CD14-positive monocyte (primary cell): ENCODE measurements at regions not wholly inside any gene's neighbourhood (a gene's known extent, or its start where the extent isn't known, plus 50 kb on each side); places are given as distances from the start of the nearest gene placed in this dataset.

Experiments
- DNase-seq, 3 donors: peaks; one replicate each; pipeline ENCODE4 v3.0.0-alpha.2; 2011 to 2022
- H2AFZ ChIP-seq: 2 replicates; pipeline ENCODE4 v1.6.0; 2012; ENCODE audit warnings: mild to moderate bottlenecking, low read depth, low read length, inconsistent platforms; ENCODE audit not compliant: insufficient read depth, poor library complexity, severe bottlenecking
- H3K27ac ChIP-seq, 2 donors: 1 replicate in 1 of 2; 2 replicates in 1 of 2; pipeline ENCODE4 v1.5.1; 2012 to 2013; ENCODE audit warnings: low read length in 2 of 2, control low read depth in 1 of 2, inconsistent platforms in 1 of 2, low read depth in 1 of 2, mild to moderate bottlenecking in 1 of 2
- H3K27me3 ChIP-seq, 2 donors: one replicate each; pipeline versions ENCODE4 v1.6.0 to v1.6.1; 2011 to 2013; ENCODE audit warnings: low read length in 2 of 2; ENCODE audit not compliant: control insufficient read depth in 2 of 2, insufficient read depth in 2 of 2
- H3K36me3 ChIP-seq, 2 donors: replicated peaks in 1 of 2; 1 replicate in 1 of 2; 2 replicates in 1 of 2; pipeline versions ENCODE4 v1.5.1 to v1.6.1; 2012 to 2013; ENCODE audit warnings: low read length in 2 of 2, control low read depth in 1 of 2, inconsistent platforms in 1 of 2, mild to moderate bottlenecking in 1 of 2; ENCODE audit not compliant: insufficient read depth in 2 of 2, control insufficient read depth in 1 of 2
- H3K4me1 ChIP-seq, 2 donors: 1 replicate in 1 of 2; 2 replicates in 1 of 2; pipeline versions ENCODE4 v1.5.1 to v1.6.1; 2012 to 2013; ENCODE audit warnings: low read length in 2 of 2, control low read depth in 1 of 2, inconsistent platforms in 1 of 2, mild to moderate bottlenecking in 1 of 2, moderate library complexity in 1 of 2; ENCODE audit not compliant: insufficient read depth in 2 of 2, control insufficient read depth in 1 of 2
- H3K4me2 ChIP-seq: replicated peaks from 2 replicates; pipeline ENCODE3; 2012; ENCODE audit warnings: low read length, moderate library complexity, mild to moderate bottlenecking; ENCODE audit not compliant: poor library complexity, severe bottlenecking; ENCODE audit errors: extremely low read depth
- H3K4me3 ChIP-seq, 3 experiments: fragments of 200-600 bp in 1 of 3; sonication (generic) in 1 of 3; replicated peaks in 1 of 3; 1 replicate in 2 of 3; 2 replicates in 1 of 3; pipeline ENCODE4 v1.5.1; 2011 to 2013; ENCODE audit warnings: low read length in 3 of 3, mild to moderate bottlenecking in 3 of 3, control low read depth in 2 of 3, low read depth in 2 of 3, inconsistent platforms in 1 of 3, moderate library complexity in 1 of 3
- H3K79me2 ChIP-seq: 2 replicates; pipeline ENCODE4 v1.6.0; 2012; ENCODE audit warnings: mild to moderate bottlenecking, control low read depth, inconsistent platforms, low read length, moderate library complexity; ENCODE audit not compliant: insufficient read depth
- H3K9ac ChIP-seq: 2 replicates; pipeline ENCODE4 v1.6.0; 2017; ENCODE audit warnings: low read length, mild to moderate bottlenecking; ENCODE audit not compliant: insufficient read depth, poor library complexity, severe bottlenecking
- H3K9me3 ChIP-seq, 2 donors: replicated peaks in 1 of 2; 1 replicate in 1 of 2; 2 replicates in 1 of 2; pipeline versions ENCODE4 v1.5.1 to v1.6.1; 2012 to 2013; ENCODE audit warnings: low read length in 2 of 2, control low read depth in 1 of 2; ENCODE audit not compliant: control insufficient read depth in 1 of 2, insufficient read depth in 1 of 2
- H4K20me1 ChIP-seq: 2 replicates; pipeline ENCODE4 v1.6.0; 2012; ENCODE audit warnings: mild to moderate bottlenecking, low read length, control low read depth, moderate library complexity; ENCODE audit not compliant: insufficient read depth
- H3K27ac Mint-ChIP-seq, 7 donors: one replicate each; pipeline ENCODE4 v1.8.0; 2020; ENCODE audit warnings: mild to moderate bottlenecking in 7 of 7, mixed read lengths in 7 of 7, moderate library complexity in 6 of 7, inconsistent platforms in 2 of 7
- H3K27me3 Mint-ChIP-seq, 3 donors: one replicate each; pipeline ENCODE4 v1.8.0; 2021 to 2022; ENCODE audit warnings: low read depth in 3 of 3, mild to moderate bottlenecking in 3 of 3, mixed read lengths in 3 of 3, moderate library complexity in 3 of 3, inconsistent platforms in 1 of 3
- H3K36me3 Mint-ChIP-seq, 2 donors: one replicate each; pipeline ENCODE4 v1.8.0; 2020; ENCODE audit warnings: mixed read lengths in 2 of 2, inconsistent platforms in 1 of 2, mild to moderate bottlenecking in 1 of 2
- H3K4me1 Mint-ChIP-seq: one replicate; pipeline ENCODE4 v1.8.0; 2020; ENCODE audit warnings: mild to moderate bottlenecking, mixed read lengths
- H3K4me3 Mint-ChIP-seq, 2 donors: one replicate each; pipeline ENCODE4 v1.8.0; 2020; ENCODE audit warnings: mild to moderate bottlenecking in 2 of 2, mixed read lengths in 2 of 2, moderate library complexity in 1 of 2
- H3K9me3 Mint-ChIP-seq, 7 donors: one replicate each; pipeline ENCODE4 v1.8.0; 2020 to 2022; ENCODE audit warnings: mixed read lengths in 7 of 7, mild to moderate bottlenecking in 6 of 7, moderate library complexity in 6 of 7, inconsistent platforms in 2 of 7
- WGBS: methylation state at CpG from one replicate; pipeline ENCODE4 v1.1.5; 2013; ENCODE audit warnings: missing lambda C conversion rate; ENCODE audit not compliant: insufficient coverage; 5-methylcytosine and 5-hydroxymethylcytosine counted together
- intact Hi-C, 2 donors: fragments of 100-400 bp; cut with micrococcal nuclease; formaldehyde crosslinking; loops; one replicate each; pipeline versions ENCODE4 v1.15.0 to v1.15.1; 2023
- TF ChIP-seq, protein P1 (sequence below): fragments of 200-600 bp; IDR thresholded peaks from one replicate; pipeline ENCODE4 v1.8.0; 2022; ENCODE audit warnings: antibody characterized with exemption, mild to moderate bottlenecking

DNA sequence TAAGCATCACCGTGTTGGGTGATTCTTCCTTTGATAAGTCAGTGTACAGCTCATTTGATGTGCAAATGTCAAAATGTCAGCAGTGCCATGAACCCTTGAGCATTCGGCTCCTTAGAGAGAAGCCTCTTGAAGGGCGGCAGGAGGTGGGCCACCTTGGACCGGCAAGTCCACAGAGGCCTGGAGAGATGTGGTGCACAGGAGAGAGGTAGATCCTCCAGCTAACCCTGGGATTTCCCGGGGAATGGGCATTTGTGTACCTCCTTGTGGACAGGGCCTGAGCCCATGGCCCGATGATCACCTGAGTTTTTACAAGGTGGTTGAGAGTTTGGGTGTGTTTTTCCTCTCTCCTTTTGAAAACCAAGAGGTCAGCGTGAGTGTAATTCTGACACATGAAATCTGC, 133.2 kb upstream of the RCN1 start:
- Mint-ChIP-seq H3K27ac (no peak overlapping the region), H3K4me1 (peaks cover 5% of the 10 kb centered on the region), H3K9me3 (no peaks in the 10 kb centered on the region), H3K4me3 (no peak overlapping the region), H3K27me3 (peaks cover 2 to 6% (median 5%) of the 10 kb centered on the region in 3 donors), H3K36me3 (no peaks in the 10 kb centered on the region)
- no peak overlapping the region for H3K4me2 ChIP-seq
- no peaks in the 10 kb centered on the region for H3K4me1 ChIP-seq
- no peaks in the 10 kb centered on the region for H3K36me3 ChIP-seq
- intact Hi-C loops, result no loop called here
- no peak overlapping the region for H3K4me3 ChIP-seq
- H2AFZ ChIP-seq, result peak overlapping the region; percentile 12
- H3K27me3 ChIP-seq, result no peaks in the 10 kb centered on the region
- no peak for DNase-seq
- TF ChIP-seq, protein P1, sequence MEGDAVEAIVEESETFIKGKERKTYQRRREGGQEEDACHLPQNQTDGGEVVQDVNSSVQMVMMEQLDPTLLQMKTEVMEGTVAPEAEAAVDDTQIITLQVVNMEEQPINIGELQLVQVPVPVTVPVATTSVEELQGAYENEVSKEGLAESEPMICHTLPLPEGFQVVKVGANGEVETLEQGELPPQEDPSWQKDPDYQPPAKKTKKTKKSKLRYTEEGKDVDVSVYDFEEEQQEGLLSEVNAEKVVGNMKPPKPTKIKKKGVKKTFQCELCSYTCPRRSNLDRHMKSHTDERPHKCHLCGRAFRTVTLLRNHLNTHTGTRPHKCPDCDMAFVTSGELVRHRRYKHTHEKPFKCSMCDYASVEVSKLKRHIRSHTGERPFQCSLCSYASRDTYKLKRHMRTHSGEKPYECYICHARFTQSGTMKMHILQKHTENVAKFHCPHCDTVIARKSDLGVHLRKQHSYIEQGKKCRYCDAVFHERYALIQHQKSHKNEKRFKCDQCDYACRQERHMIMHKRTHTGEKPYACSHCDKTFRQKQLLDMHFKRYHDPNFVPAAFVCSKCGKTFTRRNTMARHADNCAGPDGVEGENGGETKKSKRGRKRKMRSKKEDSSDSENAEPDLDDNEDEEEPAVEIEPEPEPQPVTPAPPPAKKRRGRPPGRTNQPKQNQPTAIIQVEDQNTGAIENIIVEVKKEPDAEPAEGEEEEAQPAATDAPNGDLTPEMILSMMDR, result no peak
- no peak overlapping the region for H3K9ac ChIP-seq
- no peaks in the 10 kb centered on the region for H3K79me2 ChIP-seq
- no peaks in the 10 kb centered on the region for H3K9me3 ChIP-seq
- 82% methylated on average over 6 of the region's 7 CpGs for WGBS
- no peak overlapping the region for H3K27ac ChIP-seq
- H4K20me1 ChIP-seq, result no peaks in the 10 kb centered on the region

DNA sequence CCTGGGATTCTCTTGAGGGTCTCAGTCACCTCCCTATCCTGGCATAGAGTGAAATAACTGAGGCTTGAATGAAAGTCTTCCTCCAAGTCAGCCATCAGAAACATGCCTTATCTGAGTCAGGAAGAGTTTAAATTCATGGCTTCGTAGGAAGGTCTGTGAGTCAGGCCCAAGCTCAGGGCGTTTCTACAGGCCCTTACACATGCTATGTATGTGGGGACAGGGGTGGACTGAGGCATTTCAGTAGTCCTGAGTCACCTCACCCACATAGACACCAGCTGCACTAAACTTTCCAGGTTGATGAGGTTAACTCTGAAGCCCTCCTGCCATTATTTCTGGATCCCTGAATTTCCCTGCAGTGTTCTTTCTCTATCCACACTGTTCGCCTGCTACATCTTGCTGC, 134.6 kb upstream of the RCN1 start:
- 82% methylated on average over 1 of the region's 3 CpGs for WGBS

More for the DNA sequence above, 134.6 kb upstream of the RCN1 start:
- DNase-seq, result no peak
- TF ChIP-seq, protein P1, result no peak
- H3K36me3 Mint-ChIP-seq, result no peaks in the 10 kb centered on the region
- no peak overlapping the region for H3K4me2 ChIP-seq
- H3K27me3 Mint-ChIP-seq, result peaks cover 2 to 8% (median 6%) of the 10 kb centered on the region in 3 donors
- no peak overlapping the region for H3K27ac Mint-ChIP-seq
- intact Hi-C loops, result no loop called here
- H3K27me3 ChIP-seq, result no peaks in the 10 kb centered on the region
- H3K79me2 ChIP-seq, result no peaks in the 10 kb centered on the region
- H3K9me3 ChIP-seq, result no peaks in the 10 kb centered on the region
- H2AFZ ChIP-seq, result no peak overlapping the region
- no peak overlapping the region for H3K27ac ChIP-seq
- H3K36me3 ChIP-seq, result no peaks in the 10 kb centered on the region
- peaks cover 5% of the 10 kb centered on the region for H3K4me1 Mint-ChIP-seq
- H3K4me1 ChIP-seq, result no peaks in the 10 kb centered on the region
- no peaks in the 10 kb centered on the region for H3K9me3 Mint-ChIP-seq
- H3K4me3 Mint-ChIP-seq, result no peak overlapping the region
- no peaks in the 10 kb centered on the region for H4K20me1 ChIP-seq
- H3K4me3 ChIP-seq, result no peak overlapping the region
- no peak overlapping the region for H3K9ac ChIP-seq
